K562 (cell line): ENCODE measurements at regions not wholly inside any gene's neighbourhood (a gene's known extent, or its start where the extent isn't known, plus 50 kb on each side); places are given as distances from the start of the nearest gene placed in this dataset.

ENCODE experiments used
- ATAC-seq: fragments of 200-7000 bp; cut with Tn5 transposase; 3 replicates; pipeline ENCODE4 v1.9.1; 2020; ENCODE audit warnings: moderate library complexity
- BruUV-seq: library from RNA; stranded (reverse); fragments of 400-500 nt; replicated peaks from 2 replicates; lab custom pipeline; 2021; lab: Mats Ljungman, UMichigan
- CTCF ChIA-PET: fragments of 300-600 bp; formaldehyde crosslinking; extraction: SDS; loops from one replicate; lab custom pipeline; 2021; ENCODE audit warnings: low intra/inter-chr PET ratio; lab: Yijun Ruan, JAX
- POLR2A ChIA-PET: fragments of 300-600, 350-650 bp; sonication (Branson Sonifier 250); formaldehyde crosslinking; extraction: SDS; loops from one replicate; lab custom pipeline; 2021; ENCODE audit warnings: antibody characterized with exemption, inconsistent platforms; lab: Yijun Ruan, JAX
- DNase-seq, 4 experiments: peaks; one replicate each; pipeline versions ENCODE4 v3.0.0 to v3.0.0-alpha.2; 2011 to 2018; ENCODE audit warnings: low spot score in 3 of 4, mixed read lengths in 3 of 4; ENCODE audit errors: extremely low read depth in 1 of 4
- FAIRE-seq: peaks from 2 replicates; lab custom pipeline; 2011; peaks lifted over from hg19 to GRCh38; lab: Jason Lieb, UNC
- H2AFZ ChIP-seq: 2 replicates; pipeline ENCODE4 v1.6.0; 2011; ENCODE audit warnings: low read depth, low read length, control low read depth, inconsistent platforms
- H3K27ac ChIP-seq: fragments of 200-600 bp; 3 replicates; pipeline ENCODE4 v1.8.0; 2011; ENCODE audit warnings: low read depth, mild to moderate bottlenecking, control low read depth, inconsistent platforms, low read length, moderate library complexity, mixed read lengths; ENCODE audit errors: extremely low read depth
- H3K27me3 ChIP-seq, 2 experiments: fragments of 300-600 bp in 1 of 2; 2 replicates in 1 of 2; 3 replicates in 1 of 2; pipeline versions ENCODE4 v1.6.0 to v1.8.0; 2011; ENCODE audit warnings: inconsistent platforms in 2 of 2, low read length in 2 of 2, mild to moderate bottlenecking in 1 of 2, mixed read lengths in 1 of 2, moderate library complexity in 1 of 2; ENCODE audit not compliant: control insufficient read depth in 2 of 2, insufficient read depth in 2 of 2
- H3K36me3 ChIP-seq: fragments of 300-600 bp; 3 replicates; pipeline ENCODE4 v1.8.0; 2011; ENCODE audit warnings: mild to moderate bottlenecking, low read length, inconsistent platforms; ENCODE audit not compliant: control insufficient read depth, insufficient read depth
- H3K4me1 ChIP-seq, 2 experiments: fragments of 200-600 bp in 1 of 2; replicated peaks in 1 of 2; 2 replicates in 1 of 2; 3 replicates in 1 of 2; pipeline versions ENCODE4 v1.5.1 to v1.8.0; 2011; ENCODE audit warnings: inconsistent platforms in 2 of 2, low read length in 2 of 2, mild to moderate bottlenecking in 1 of 2, mixed read lengths in 1 of 2, moderate library complexity in 1 of 2; ENCODE audit not compliant: control insufficient read depth in 2 of 2, insufficient read depth in 2 of 2
- H3K4me2 ChIP-seq: 2 replicates; pipeline ENCODE4 v1.6.1; 2011; ENCODE audit warnings: low read length, control low read depth, inconsistent platforms, mixed read lengths; ENCODE audit not compliant: insufficient read depth
- H3K4me3 ChIP-seq: fragments of 200-600 bp; sonication (generic), shearing (Covaris generic); 2 replicates; pipeline ENCODE4 v1.5.1; 2016; ENCODE audit warnings: control low read depth, inconsistent platforms
- H3K79me2 ChIP-seq: fragments of 200-600 bp; 3 replicates; pipeline ENCODE4 v1.8.0; 2011; ENCODE audit warnings: low read length, inconsistent platforms; ENCODE audit not compliant: control insufficient read depth, insufficient read depth
- H3K9ac ChIP-seq, 2 experiments: 2 replicates each; pipeline versions ENCODE4 v1.6.0 to v1.6.1; 2011; ENCODE audit warnings: low read depth in 2 of 2, low read length in 2 of 2, control low read depth in 1 of 2, inconsistent platforms in 1 of 2, mild to moderate bottlenecking in 1 of 2, mixed read lengths in 1 of 2; ENCODE audit not compliant: insufficient read depth in 1 of 2
- H3K9me1 ChIP-seq: one replicate; pipeline ENCODE4 v1.6.0; 2011; ENCODE audit warnings: inconsistent platforms, mild to moderate bottlenecking, low read length, moderate library complexity; ENCODE audit not compliant: control insufficient read depth, insufficient read depth
- H3K9me3 ChIP-seq: replicated peaks from 2 replicates; pipeline ENCODE4 v1.5.1; 2011; ENCODE audit warnings: low read depth, low read length, inconsistent platforms; ENCODE audit not compliant: control insufficient read depth, insufficient read depth
- H4K20me1 ChIP-seq: replicated peaks from 2 replicates; pipeline ENCODE4 v1.6.1; 2011; ENCODE audit warnings: low read length, inconsistent platforms, mixed read lengths; ENCODE audit not compliant: control insufficient read depth, insufficient read depth
- EGR1 ChIP-seq: fragments of 450-650 bp; conservative IDR thresholded peaks from 2 replicates; pipeline ENCODE4 v1.6.1; 2017; ENCODE audit warnings: mild to moderate bottlenecking
- HMG20B ChIP-seq: fragments of 250-450 bp; sonication (Bioruptor Pico); IDR thresholded peaks from 2 replicates; pipeline ENCODE4 v1.5.0; 2021; ENCODE audit warnings: mild to moderate bottlenecking
- ILK ChIP-seq: fragments of 450-650 bp; IDR thresholded peaks from 2 replicates; pipeline ENCODE4 v1.6.1; 2016; ENCODE audit warnings: missing genetic modification characterization, low read depth, mild to moderate bottlenecking, missing compliant biosample characterization, moderate library complexity, borderline replicate concordance
- KDM2B ChIP-seq: fragments of 250-450 bp; sonication (Bioruptor Pico); IDR thresholded peaks from 2 replicates; pipeline ENCODE4 v1.8.0; 2021; ENCODE audit warnings: mild to moderate bottlenecking, moderate library complexity
- KLF1 ChIP-seq: fragments of 450-650 bp; IDR thresholded peaks from 2 replicates; pipeline ENCODE4 v1.6.1; 2016; ENCODE audit warnings: missing genetic modification characterization, missing compliant biosample characterization
- PHTF2 ChIP-seq: fragments of 250-450 bp; sonication (Bioruptor Pico); IDR thresholded peaks from 2 replicates; pipeline ENCODE4 v1.5.0; 2021; ENCODE audit warnings: mild to moderate bottlenecking
- RAD21 ChIP-seq, 2 experiments: fragments of 250-450 bp in 1 of 2; fragments of 450-650 bp in 1 of 2; sonication (Bioruptor Pico) in 1 of 2; formaldehyde crosslinking in 1 of 2; IDR thresholded peaks in 1 of 2; conservative IDR thresholded peaks in 1 of 2; 2 replicates each; pipeline versions ENCODE4 v1.4.0 to v1.8.0; 2020 to 2022; ENCODE audit warnings: mild to moderate bottlenecking in 2 of 2, moderate library complexity in 1 of 2
- RBBP5 ChIP-seq: fragments of 200-600 bp; sonication (generic); IDR thresholded peaks from 2 replicates; pipeline ENCODE4 v1.6.1; 2012; ENCODE audit warnings: borderline replicate concordance, mild to moderate bottlenecking, low read length, control low read depth, inconsistent platforms; ENCODE audit not compliant: insufficient read depth, poor library complexity, severe bottlenecking
- UBTF ChIP-seq, 2 experiments: IDR thresholded peaks; 2 replicates each; pipeline ENCODE4 v1.6.1; 2012; ENCODE audit warnings: improper control_type of control experiment in 2 of 2, low read depth in 2 of 2, low read length in 2 of 2, borderline replicate concordance in 1 of 2
- ZNF174 ChIP-seq: fragments of 250-450 bp; sonication (Bioruptor Pico); IDR thresholded peaks from 2 replicates; pipeline ENCODE4 v1.4.0; 2020; ENCODE audit warnings: mild to moderate bottlenecking
- ZNF217 ChIP-seq: sonication (generic); formaldehyde crosslinking; IDR thresholded peaks from 2 replicates; pipeline ENCODE4 v1.8.0; 2022; ENCODE audit warnings: mild to moderate bottlenecking, missing genetic modification reagents
- WGBS: fragments of 100-300 bp; shearing (Covaris generic); methylation state at CpG from one replicate; pipeline ENCODE4 v1.1.6; 2016; ENCODE audit warnings: low coverage, mixed read lengths; ENCODE audit not compliant: insufficient coverage; ENCODE audit errors: missing lambda C conversion rate; 5-methylcytosine and 5-hydroxymethylcytosine counted together
- in situ Hi-C: fragments of 300-500 bp; cut with MboI; formaldehyde crosslinking; loops from 4 replicates; pipeline ENCODE4 v1.15.0; 2018; ENCODE audit warnings: inconsistent platforms, mixed read lengths
- intact Hi-C: fragments of 100-400 bp; cut with micrococcal nuclease; formaldehyde crosslinking; loops from 2 replicates; pipeline ENCODE4 v1.14.2; 2022
- TF ChIP-seq, protein P1 (sequence below): fragments of 250-450 bp; sonication (Bioruptor Pico); IDR thresholded peaks from 2 replicates; pipeline ENCODE4 v1.8.0; 2022; ENCODE audit warnings: moderate library complexity, mild to moderate bottlenecking, inconsistent platforms

DNA sequence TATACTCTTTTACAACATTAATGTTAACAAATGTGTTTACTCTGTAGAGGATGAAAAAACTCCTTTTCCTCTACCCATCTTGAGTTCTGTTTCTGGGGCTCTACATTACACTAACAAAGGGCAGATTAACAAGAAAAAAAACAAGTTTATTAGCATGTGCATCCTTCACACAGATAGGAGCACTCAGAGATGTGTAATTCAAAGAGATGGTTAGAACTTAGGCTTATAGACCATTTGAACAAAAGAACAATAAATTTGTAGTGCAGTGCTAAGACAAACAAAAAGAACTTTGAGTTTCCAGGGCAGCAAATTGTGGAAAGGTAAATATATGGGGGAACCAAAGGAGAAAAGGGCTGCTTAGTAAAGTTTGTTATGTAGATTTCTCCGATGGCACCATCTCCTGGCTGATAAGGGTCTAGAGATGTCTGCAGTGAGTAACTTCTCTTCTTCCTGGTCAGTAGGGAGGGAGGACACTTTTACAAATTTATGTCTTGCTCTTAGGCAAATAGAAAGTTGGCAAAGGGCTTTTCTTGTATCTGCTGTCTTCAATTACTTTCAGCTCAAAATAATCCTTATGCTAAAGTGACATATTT, 1249.9 kb upstream of the TENM3 start (continued):
- no peak for TF ChIP-seq UBTF (IDR thresholded peaks at IDR 0.05; ENCODE audit: borderline replicate concordance in 1 of 2, low read depth in 2 of 2, low read length in 2 of 2)
- TF ChIP-seq ZNF174: no peak
- TF ChIP-seq, protein P1, sequence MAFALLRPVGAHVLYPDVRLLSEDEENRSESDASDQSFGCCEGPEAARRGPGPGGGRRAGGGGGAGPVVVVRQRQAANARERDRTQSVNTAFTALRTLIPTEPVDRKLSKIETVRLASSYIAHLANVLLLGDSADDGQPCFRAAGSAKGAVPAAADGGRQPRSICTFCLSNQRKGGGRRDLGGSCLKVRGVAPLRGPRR (CRISPR knock-in tag): no peak
- TF ChIP-seq EGR1: no peak
- no peak for TF ChIP-seq PHTF2
- no peak for TF ChIP-seq ILK
- TF ChIP-seq RAD21 (CRISPR knock-in tag; conservative IDR thresholded peaks at IDR 0.05 in 1 of 2, IDR thresholded peaks at IDR 0.05 in 1 of 2): no peak
- TF ChIP-seq, all 486 proteins: peak for 0

DNA sequence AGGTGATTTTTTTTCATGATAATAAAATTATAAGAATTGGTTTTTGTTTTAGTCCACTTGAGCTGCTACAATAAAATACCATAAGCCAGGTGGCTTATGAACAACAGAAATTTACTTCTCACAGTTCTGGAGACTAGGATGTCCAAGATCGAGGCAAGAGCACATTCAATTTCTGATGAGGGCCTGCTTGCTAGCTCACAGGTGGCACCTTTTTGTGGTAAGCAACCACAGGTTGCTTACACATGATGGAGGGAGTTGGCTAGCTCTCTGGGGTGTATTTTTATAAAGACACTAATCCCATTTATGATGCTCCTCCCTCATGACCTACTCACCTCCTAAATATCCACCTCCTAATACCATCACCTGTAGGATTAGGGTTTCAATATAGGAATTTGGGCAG, 1248.5 kb upstream of the TENM3 start:
- H3K27ac ChIP-seq: no peak overlapping the region
- H4K20me1 ChIP-seq: no peaks in the 10 kb centered on the region
- ChIA-PET CTCF (interaction anchor here (0.7 kb wide), 1 partner anchor 1745 kb away, joined by 3 read pairs; no protein-coding TSS in a partner anchor), POLR2A (no interaction called here)
- TF ChIP-seq KLF1: no peak
- TF ChIP-seq KDM2B: no peak
- no peak for TF ChIP-seq HMG20B (CRISPR knock-in tag)
- TF ChIP-seq RBBP5: no peak
- no peak for TF ChIP-seq ZNF217 (CRISPR knock-in tag)
- DNase-seq: no peak
- H3K4me3 ChIP-seq: no peak overlapping the region
- H3K4me2 ChIP-seq: no peak overlapping the region
- no peak overlapping the region for H3K9ac ChIP-seq
- no peak overlapping the region for H2AFZ ChIP-seq
- no peaks in the 10 kb centered on the region for H3K9me1 ChIP-seq
- FAIRE-seq: no peak
- WGBS: 0% methylated on average over 1 of the region's 1 CpG
- ATAC-seq: no peak
- no peaks in the 10 kb centered on the region for H3K79me2 ChIP-seq
- no peaks in the 10 kb centered on the region for H3K36me3 ChIP-seq
- BruUV-seq: no TSS peak
- H3K27me3 ChIP-seq: no peaks in the 10 kb centered on the region
- in situ Hi-C loops (no loop called here), intact Hi-C loops (no loop called here)
- no peaks in the 10 kb centered on the region for H3K4me1 ChIP-seq
- no peaks in the 10 kb centered on the region for H3K9me3 ChIP-seq
